ENCODE measurements at regions not wholly inside any gene's neighbourhood (a gene's known extent, or its start where the extent isn't known, plus 50 kb on each side); places are given as distances from the start of the nearest gene placed in this dataset.

- Histone ChIP-seq H3K4me3 (no peak overlapping the region), H3K9me3 (peaks cover 0 to 8% (median 0%) of the 10 kb centered on the region in 11 donors), H3K27me3 (no peaks in the 10 kb centered on the region), H3K36me3 (peaks cover 0 to 3% (median 0%) of the 10 kb centered on the region in 9 donors), H3K4me1 (peaks cover 0 to under 1% (median 0%) of the 10 kb centered on the region in 9 donors), H3K27ac (no peak overlapping the region)
- 93 to 94% methylated on average over 3 of the region's 3 CpGs for WGBS, 2 donors
- ATAC-seq = no peak
- no peak for DNase-seq
- TF ChIP-seq, protein P1, sequence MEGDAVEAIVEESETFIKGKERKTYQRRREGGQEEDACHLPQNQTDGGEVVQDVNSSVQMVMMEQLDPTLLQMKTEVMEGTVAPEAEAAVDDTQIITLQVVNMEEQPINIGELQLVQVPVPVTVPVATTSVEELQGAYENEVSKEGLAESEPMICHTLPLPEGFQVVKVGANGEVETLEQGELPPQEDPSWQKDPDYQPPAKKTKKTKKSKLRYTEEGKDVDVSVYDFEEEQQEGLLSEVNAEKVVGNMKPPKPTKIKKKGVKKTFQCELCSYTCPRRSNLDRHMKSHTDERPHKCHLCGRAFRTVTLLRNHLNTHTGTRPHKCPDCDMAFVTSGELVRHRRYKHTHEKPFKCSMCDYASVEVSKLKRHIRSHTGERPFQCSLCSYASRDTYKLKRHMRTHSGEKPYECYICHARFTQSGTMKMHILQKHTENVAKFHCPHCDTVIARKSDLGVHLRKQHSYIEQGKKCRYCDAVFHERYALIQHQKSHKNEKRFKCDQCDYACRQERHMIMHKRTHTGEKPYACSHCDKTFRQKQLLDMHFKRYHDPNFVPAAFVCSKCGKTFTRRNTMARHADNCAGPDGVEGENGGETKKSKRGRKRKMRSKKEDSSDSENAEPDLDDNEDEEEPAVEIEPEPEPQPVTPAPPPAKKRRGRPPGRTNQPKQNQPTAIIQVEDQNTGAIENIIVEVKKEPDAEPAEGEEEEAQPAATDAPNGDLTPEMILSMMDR (IDR thresholded peaks at IDR 0.05) = no peak
- intact Hi-C loops (cut with DNase I) = no loop called here
These were observed 427.1 kb downstream of the CHSY3 start for GRCh38 chr5:130331332-130331731.

DNA sequence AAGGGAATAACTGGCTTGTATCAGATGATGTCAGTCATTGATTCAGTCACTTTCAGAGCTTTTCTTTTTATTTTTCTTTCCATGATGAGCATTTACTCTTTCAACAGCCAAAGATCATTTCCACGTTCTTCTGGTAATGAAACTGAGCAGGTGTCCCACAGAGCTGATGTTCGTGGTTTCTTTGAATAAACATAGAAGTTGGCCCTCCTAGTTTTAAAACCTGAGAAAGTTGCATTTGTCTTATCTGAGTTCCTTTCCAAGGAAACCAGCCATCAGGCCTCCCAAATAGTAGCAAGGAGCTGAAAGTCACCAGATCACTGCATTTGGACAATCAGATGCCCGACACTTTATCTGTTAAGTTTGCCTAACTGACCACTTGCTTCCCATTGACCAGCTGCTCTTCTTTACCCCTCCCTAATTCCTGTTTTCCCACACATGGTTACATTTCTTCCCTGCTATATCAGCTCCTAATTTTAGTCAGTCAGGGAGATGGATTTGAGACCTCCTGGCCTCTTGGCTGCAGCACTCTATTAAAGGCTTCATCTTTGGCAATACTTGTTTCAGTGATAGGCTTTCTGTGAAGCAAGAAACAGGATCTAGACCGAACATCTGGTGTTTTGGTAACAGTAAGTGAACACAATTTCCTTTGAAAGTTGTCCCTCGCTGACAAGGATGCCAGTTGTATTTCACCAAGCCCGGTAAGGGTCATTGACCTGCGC is 420.8 kb downstream of the CHSY3 start:
- WGBS, 2 donors = 80 to 88% methylated on average over 7 of the region's 7 CpGs
- H3K4me3 ChIP-seq = no peak overlapping the region
- DNase-seq = peak in 1 of 2 donors; percentile 8
- TF ChIP-seq, protein P1 (IDR thresholded peaks at IDR 0.05) = no peak
- H3K4me1 ChIP-seq = no peaks in the 10 kb centered on the region
- H3K36me3 ChIP-seq = no peaks in the 10 kb centered on the region
- ATAC-seq = peak in 4 of 8 donors; percentile 19 to 86 (median 43)
- peaks cover 0 to 18% (median 0%) of the 10 kb centered on the region in 11 donors for H3K9me3 ChIP-seq
- H3K27ac ChIP-seq = peak overlapping the region in 1 of 10 donors; percentile 27
- intact Hi-C loops (cut with DNase I) = no loop called here
- no peaks in the 10 kb centered on the region for H3K27me3 ChIP-seq

DNA sequence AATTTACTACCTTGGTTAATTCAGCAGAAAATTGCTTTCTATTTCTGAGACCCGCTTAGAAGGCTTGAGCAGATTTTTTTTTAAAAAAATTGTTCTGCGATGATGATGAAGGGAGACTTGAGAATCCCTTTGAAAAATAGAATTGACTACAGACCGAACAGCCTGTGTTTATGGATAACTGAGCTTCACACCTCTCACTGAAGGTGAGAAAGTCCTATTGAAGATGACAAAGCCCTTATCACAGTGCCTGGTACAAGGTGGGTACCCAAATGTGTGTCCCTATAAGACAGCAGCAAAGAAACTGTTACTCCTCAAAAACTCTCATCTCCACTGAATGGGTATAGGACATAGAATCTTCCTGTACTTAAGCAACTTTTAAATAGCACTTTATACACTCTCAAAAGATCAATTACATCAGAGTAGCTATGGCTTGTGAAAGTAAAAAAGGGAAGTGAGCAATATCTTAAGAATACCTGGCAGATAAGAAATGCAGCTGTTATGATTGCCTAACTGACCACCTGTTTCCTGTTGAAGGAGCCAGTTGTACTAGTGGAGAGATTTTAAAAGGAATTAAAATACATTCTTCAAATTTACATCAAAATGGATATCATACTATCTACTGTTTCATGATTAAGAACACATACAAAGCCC is 419.7 kb downstream of the CHSY3 start:
- no peak for DNase-seq
- TF ChIP-seq, protein P1 (IDR thresholded peaks at IDR 0.05) = no peak
- H3K4me3 ChIP-seq = no peak overlapping the region
- no peaks in the 10 kb centered on the region for H3K4me1 ChIP-seq
- H3K27ac ChIP-seq = peak overlapping the region in 1 of 10 donors; percentile 21
- no peaks in the 10 kb centered on the region for H3K27me3 ChIP-seq
- intact Hi-C loops (cut with DNase I) = no loop called here
- peaks cover 0 to 18% (median 0%) of the 10 kb centered on the region in 11 donors for H3K9me3 ChIP-seq
- no peaks in the 10 kb centered on the region for H3K36me3 ChIP-seq
- 84 to 86% methylated on average over 3 of the region's 3 CpGs for WGBS, 2 donors
- ATAC-seq = no peak

GRCh38 chr5:130321931-130322330 is 417.7 kb downstream of the CHSY3 start:
- ATAC-seq = no peak

More at GRCh38 chr5:130321931-130322330, 417.7 kb downstream of the CHSY3 start:
- TF ChIP-seq, protein P1 (IDR thresholded peaks at IDR 0.05) = no peak
- Histone ChIP-seq H3K36me3 (no peaks in the 10 kb centered on the region), H3K27ac (no peak overlapping the region), H3K9me3 (peaks cover 0 to 18% (median 0%) of the 10 kb centered on the region in 11 donors), H3K27me3 (no peaks in the 10 kb centered on the region), H3K4me3 (no peak overlapping the region), H3K4me1 (no peaks in the 10 kb centered on the region)
- DNase-seq = no peak
- intact Hi-C loops (cut with DNase I) = no loop called here

Data from heart right ventricle (tissue), 16 donors.